Activated B cell treated with CpG ODN at 0.5 μM for 24 hours (primary cell): ENCODE measurements at regions not wholly inside any gene's neighbourhood (a gene's known extent, or its start where the extent isn't known, plus 50 kb on each side); places are given as distances from the start of the nearest gene placed in this dataset.

Source experiments
- ATAC-seq: fragments of 200-7000 bp; cut with Tn5 transposase; one replicate; pipeline ENCODE4 v1.10.0; 2021; ENCODE audit warnings: low read depth, mild to moderate bottlenecking, moderate library complexity
- CTCF ChIA-PET: fragments of 350-600 bp; sonication (Branson Sonifier 250); formaldehyde crosslinking; loops from one replicate; lab custom pipeline; 2021; ENCODE audit warnings: antibody characterized with exemption; lab: Charles Lee
- POLR2A ChIA-PET: fragments of 350-600 bp; sonication (Branson Sonifier 250); formaldehyde crosslinking; loops from one replicate; lab custom pipeline; 2021; ENCODE audit warnings: antibody characterized with exemption; lab: Charles Lee
- DNase-seq: peaks from one replicate; pipeline ENCODE4 v3.0.0; 2022
- H3K27ac Mint-ChIP-seq: one replicate; pipeline ENCODE4 v1.8.0; 2020; ENCODE audit warnings: mixed read lengths
- H3K27me3 Mint-ChIP-seq: one replicate; pipeline ENCODE4 v1.8.0; 2021; ENCODE audit warnings: mixed read lengths
- H3K36me3 Mint-ChIP-seq: one replicate; pipeline ENCODE4 v1.8.0; 2021; ENCODE audit warnings: low read depth, mixed read lengths
- H3K4me1 Mint-ChIP-seq: one replicate; pipeline ENCODE4 v1.8.0; 2021; ENCODE audit warnings: mixed read lengths
- H3K4me3 Mint-ChIP-seq: one replicate; pipeline ENCODE4 v1.8.0; 2020; ENCODE audit warnings: mild to moderate bottlenecking, mixed read lengths
- H3K9me3 Mint-ChIP-seq: one replicate; pipeline ENCODE4 v1.8.0; 2020; ENCODE audit warnings: mixed read lengths
- CTCF ChIP-seq: fragments of 200-600 bp; IDR thresholded peaks from one replicate; pipeline ENCODE4 v1.8.0; 2022; ENCODE audit warnings: antibody characterized with exemption, mild to moderate bottlenecking
- intact Hi-C: fragments of 100-400 bp; cut with micrococcal nuclease; formaldehyde crosslinking; loops from one replicate; pipeline ENCODE4 v1.15.1; 2024

GRCh38 chr12:97118796-97119375 lies 211.8 kb downstream of the NEDD1 start:
- DNase-seq, result no peak
- ChIA-PET POLR2A (no interaction called here), CTCF (no interaction called here)

GRCh38 chr12:97127061-97127460 lies 220.0 kb downstream of the NEDD1 start:
- Mint-ChIP-seq H3K4me1 (no peaks in the 10 kb centered on the region), H3K27ac (no peak overlapping the region), H3K4me3 (no peak overlapping the region), H3K9me3 (no peaks in the 10 kb centered on the region), H3K27me3 (no peaks in the 10 kb centered on the region), H3K36me3 (no peaks in the 10 kb centered on the region)
- ATAC-seq, result no peak
- no peak for DNase-seq
- TF ChIP-seq CTCF, result no peak
- ChIA-PET POLR2A (no interaction called here), CTCF (no interaction called here)
- intact Hi-C loops, result no loop called here

More at GRCh38 chr12:97118796-97119375, 211.8 kb downstream of the NEDD1 start:
- ATAC-seq, result no peak
- no peak for TF ChIP-seq CTCF
- H3K4me1 Mint-ChIP-seq, result no peaks in the 10 kb centered on the region
- no peaks in the 10 kb centered on the region for H3K36me3 Mint-ChIP-seq
- intact Hi-C loops, result no loop called here
- H3K27ac Mint-ChIP-seq, result no peak overlapping the region
- no peak overlapping the region for H3K4me3 Mint-ChIP-seq
- H3K9me3 Mint-ChIP-seq, result no peaks in the 10 kb centered on the region
- no peaks in the 10 kb centered on the region for H3K27me3 Mint-ChIP-seq

- no peaks in the 10 kb centered on the region for H3K27me3 Mint-ChIP-seq
- no peak for DNase-seq
- intact Hi-C loops, result no loop called here
- H3K4me1 Mint-ChIP-seq, result no peaks in the 10 kb centered on the region
- ATAC-seq, result no peak
- no peaks in the 10 kb centered on the region for H3K36me3 Mint-ChIP-seq
- H3K9me3 Mint-ChIP-seq, result no peaks in the 10 kb centered on the region
- H3K27ac Mint-ChIP-seq, result no peak overlapping the region
- TF ChIP-seq CTCF, result no peak
- no peak overlapping the region for H3K4me3 Mint-ChIP-seq
- ChIA-PET CTCF (no interaction called here), POLR2A (no interaction called here)
These were observed 224.3 kb downstream of the NEDD1 start for GRCh38 chr12:97131220-97131981.

GRCh38 chr12:97132270-97132669 lies 225.2 kb downstream of the NEDD1 start:
- no peak for DNase-seq
- H3K9me3 Mint-ChIP-seq, result no peaks in the 10 kb centered on the region
- POLR2A ChIA-PET, result no interaction called here
- no peak overlapping the region for H3K4me3 Mint-ChIP-seq
- no peak for ATAC-seq
- no peaks in the 10 kb centered on the region for H3K36me3 Mint-ChIP-seq
- no peaks in the 10 kb centered on the region for H3K4me1 Mint-ChIP-seq
- CTCF ChIA-PET, result no interaction called here
- H3K27ac Mint-ChIP-seq, result no peak overlapping the region
- no peak for TF ChIP-seq CTCF
- intact Hi-C loops, result no loop called here
- H3K27me3 Mint-ChIP-seq, result no peaks in the 10 kb centered on the region

- H3K4me1 Mint-ChIP-seq, result no peaks in the 10 kb centered on the region
- H3K27ac Mint-ChIP-seq, result no peak overlapping the region
- no peak overlapping the region for H3K4me3 Mint-ChIP-seq
- DNase-seq (no peak), ATAC-seq (no peak)
- POLR2A ChIA-PET, result no interaction called here
- CTCF ChIA-PET, result no interaction called here
- intact Hi-C loops, result no loop called here
- no peaks in the 10 kb centered on the region for H3K9me3 Mint-ChIP-seq
- no peaks in the 10 kb centered on the region for H3K36me3 Mint-ChIP-seq
- peaks cover 2% of the 10 kb centered on the region for H3K27me3 Mint-ChIP-seq
- no peak for TF ChIP-seq CTCF
These were observed 227.4 kb downstream of the NEDD1 start for GRCh38 chr12:97134495-97134894.
